ENCODE measurements at regions not wholly inside any gene's neighbourhood (a gene's known extent, or its start where the extent isn't known, plus 50 kb on each side); places are given as distances from the start of the nearest gene placed in this dataset.

DNA sequence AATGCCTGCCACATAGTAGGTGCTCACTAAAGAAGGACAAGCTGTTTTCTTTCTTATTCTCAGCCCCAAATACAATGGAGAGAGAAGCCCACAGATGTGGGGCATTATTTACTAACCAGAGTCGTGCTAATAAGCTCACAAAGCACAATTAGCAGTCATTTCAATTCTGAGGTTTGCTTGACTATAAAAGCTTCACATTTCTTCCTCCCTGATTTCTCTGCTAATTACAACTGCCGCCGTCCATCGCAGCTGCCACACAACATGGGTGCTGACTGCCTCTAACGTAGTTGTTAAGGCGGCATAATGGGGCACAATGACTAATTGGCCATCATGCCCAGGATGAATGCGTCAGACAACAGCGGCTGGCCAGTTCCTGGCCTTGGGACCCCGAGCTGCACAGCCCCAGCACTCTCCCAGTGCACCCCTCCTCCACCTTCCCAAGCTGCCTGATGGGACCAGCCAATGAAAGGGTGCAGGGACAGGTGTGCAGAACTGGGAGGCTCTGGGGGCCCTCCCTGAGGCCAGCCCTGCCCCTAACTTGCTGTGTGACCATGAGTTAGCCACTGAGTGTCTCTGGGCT lies 109.2 kb downstream of the CCT6B start:
- Histone ChIP-seq H3K4me1 (no peaks in the 10 kb centered on the region), H3K27ac (no peak overlapping the region), H3K9me3 (no peaks in the 10 kb centered on the region), H3K4me3 (no peak overlapping the region), H3K36me3 (no peaks in the 10 kb centered on the region), H3K27me3 (no peaks in the 10 kb centered on the region)
- WGBS, 2 donors: 64 to 71% methylated on average over 9 of the region's 9 CpGs
- DNase-seq (ENCODE audit: low spot score in 2 of 2): no peak
- no peak for TF ChIP-seq EP300 (IDR thresholded peaks at IDR 0.05)
- TF ChIP-seq, protein P1, sequence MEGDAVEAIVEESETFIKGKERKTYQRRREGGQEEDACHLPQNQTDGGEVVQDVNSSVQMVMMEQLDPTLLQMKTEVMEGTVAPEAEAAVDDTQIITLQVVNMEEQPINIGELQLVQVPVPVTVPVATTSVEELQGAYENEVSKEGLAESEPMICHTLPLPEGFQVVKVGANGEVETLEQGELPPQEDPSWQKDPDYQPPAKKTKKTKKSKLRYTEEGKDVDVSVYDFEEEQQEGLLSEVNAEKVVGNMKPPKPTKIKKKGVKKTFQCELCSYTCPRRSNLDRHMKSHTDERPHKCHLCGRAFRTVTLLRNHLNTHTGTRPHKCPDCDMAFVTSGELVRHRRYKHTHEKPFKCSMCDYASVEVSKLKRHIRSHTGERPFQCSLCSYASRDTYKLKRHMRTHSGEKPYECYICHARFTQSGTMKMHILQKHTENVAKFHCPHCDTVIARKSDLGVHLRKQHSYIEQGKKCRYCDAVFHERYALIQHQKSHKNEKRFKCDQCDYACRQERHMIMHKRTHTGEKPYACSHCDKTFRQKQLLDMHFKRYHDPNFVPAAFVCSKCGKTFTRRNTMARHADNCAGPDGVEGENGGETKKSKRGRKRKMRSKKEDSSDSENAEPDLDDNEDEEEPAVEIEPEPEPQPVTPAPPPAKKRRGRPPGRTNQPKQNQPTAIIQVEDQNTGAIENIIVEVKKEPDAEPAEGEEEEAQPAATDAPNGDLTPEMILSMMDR (IDR thresholded peaks at IDR 0.05): no peak

DNA sequence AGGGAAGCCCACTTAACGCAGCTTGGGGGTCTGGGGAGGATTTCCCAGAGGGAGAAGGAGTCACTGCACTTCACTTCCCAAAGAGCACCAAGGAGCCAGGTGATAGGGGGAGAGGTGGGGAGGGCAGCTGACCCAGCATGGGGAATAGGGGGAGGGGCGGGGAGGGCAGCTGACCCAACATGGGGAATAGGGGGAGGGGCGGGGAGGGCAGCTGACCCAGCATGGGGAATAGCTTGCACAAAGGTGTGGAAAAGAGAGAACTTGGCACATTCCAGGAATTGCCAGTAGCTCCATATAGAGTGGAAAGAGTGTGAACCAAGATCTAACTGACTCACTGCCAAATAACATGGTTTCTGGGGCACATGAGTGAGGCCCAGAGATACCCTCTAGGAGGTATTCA lies 110.3 kb downstream of the CCT6B start:
- TF ChIP-seq POLR2A (IDR thresholded peaks at IDR 0.05) (no peak), EP300 (IDR thresholded peaks at IDR 0.05) (no peak)
- TF ChIP-seq, protein P1 (IDR thresholded peaks at IDR 0.05): no peak
- Histone ChIP-seq H3K4me3 (no peak overlapping the region), H3K4me1 (no peaks in the 10 kb centered on the region), H3K27me3 (no peaks in the 10 kb centered on the region), H3K9me3 (no peaks in the 10 kb centered on the region), H3K36me3 (no peaks in the 10 kb centered on the region), H3K27ac (no peak overlapping the region)
- DNase-seq (ENCODE audit: low spot score in 2 of 2): no peak
- WGBS, 2 donors: 78 to 84% methylated on average over 3 of the region's 3 CpGs

DNA sequence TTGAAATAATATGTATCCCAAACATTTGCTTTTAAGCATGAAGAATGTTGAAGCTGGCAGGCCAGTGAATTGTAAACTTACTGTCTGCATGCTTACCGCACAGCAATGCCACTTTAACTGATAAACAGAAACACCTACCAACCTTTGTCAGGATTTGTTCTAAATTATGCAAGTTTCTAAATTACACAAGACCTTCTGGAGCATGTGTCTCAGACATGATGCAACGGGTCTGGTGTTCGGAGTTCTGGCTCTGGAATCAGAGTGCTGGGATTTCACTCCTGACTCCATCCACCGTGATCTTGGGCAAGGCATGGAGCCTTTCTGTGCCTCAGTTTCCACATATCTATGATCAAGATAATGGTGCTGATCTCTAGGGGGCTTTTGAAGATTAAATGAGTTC lies 111.2 kb downstream of the CCT6B start:
- Histone ChIP-seq H3K4me3 (no peak overlapping the region), H3K27me3 (no peaks in the 10 kb centered on the region), H3K9me3 (no peaks in the 10 kb centered on the region), H3K36me3 (no peaks in the 10 kb centered on the region), H3K27ac (no peak overlapping the region), H3K4me1 (no peaks in the 10 kb centered on the region)
- no peak for DNase-seq (ENCODE audit: low spot score in 2 of 2)
- TF ChIP-seq EP300 (IDR thresholded peaks at IDR 0.05) (no peak), POLR2A (IDR thresholded peaks at IDR 0.05) (no peak)
- TF ChIP-seq, protein P1 (IDR thresholded peaks at IDR 0.05): no peak
- 82 to 85% methylated on average over 4 of the region's 4 CpGs for WGBS, 2 donors

DNA sequence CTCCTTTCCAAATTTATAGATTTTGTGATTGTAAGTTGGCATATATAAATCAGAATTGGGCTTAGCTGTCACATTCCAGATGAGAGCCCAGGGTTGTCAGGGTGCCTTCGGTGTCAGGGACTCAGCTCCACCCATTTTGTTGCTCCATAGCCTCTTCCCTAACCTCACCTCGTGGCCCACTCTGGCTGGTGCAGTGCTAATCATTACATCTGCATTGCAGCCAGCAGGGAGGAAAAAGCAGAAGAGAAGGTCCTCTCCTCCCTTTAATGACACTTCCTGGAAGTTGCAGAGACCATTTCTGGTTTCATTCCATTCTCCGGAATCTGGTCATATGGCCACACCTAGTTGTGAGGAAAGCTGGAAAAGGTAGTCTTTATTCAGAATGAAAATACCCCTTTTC lies 113.3 kb downstream of the CCT6B start:
- Histone ChIP-seq H3K27me3 (no peaks in the 10 kb centered on the region), H3K4me3 (no peak overlapping the region), H3K27ac (no peak overlapping the region), H3K36me3 (no peaks in the 10 kb centered on the region), H3K4me1 (no peaks in the 10 kb centered on the region), H3K9me3 (no peaks in the 10 kb centered on the region)
- TF ChIP-seq, protein P1 (IDR thresholded peaks at IDR 0.05): no peak
- no peak for TF ChIP-seq EP300 (IDR thresholded peaks at IDR 0.05)
- TF ChIP-seq POLR2A (IDR thresholded peaks at IDR 0.05): no peak
- WGBS, 2 donors: 50 to 55% methylated on average over 3 of the region's 3 CpGs
- DNase-seq (ENCODE audit: low spot score in 2 of 2): no peak

DNA sequence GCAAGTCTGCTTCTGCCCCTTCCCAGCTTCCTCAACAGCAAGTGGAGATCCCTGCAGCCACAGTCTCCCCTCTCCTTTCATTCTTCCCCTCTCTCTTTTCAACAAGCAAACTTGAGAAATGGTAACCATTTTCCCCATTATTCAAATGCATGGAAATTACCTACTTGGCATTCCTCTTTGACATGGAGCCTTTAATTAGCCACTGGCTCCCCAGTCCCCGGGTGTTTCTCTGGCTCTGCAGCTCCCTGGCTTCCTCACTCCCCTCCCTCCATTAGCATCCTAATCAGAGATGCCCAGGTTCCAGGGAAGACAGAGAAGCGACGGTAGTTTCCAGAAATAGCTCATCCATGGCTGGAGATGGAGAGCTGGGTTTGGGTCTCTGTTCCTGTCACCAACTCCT lies 116.0 kb downstream of the CCT6B start:
- TF ChIP-seq, protein P1 (IDR thresholded peaks at IDR 0.05): no peak
- no peak for TF ChIP-seq EP300 (IDR thresholded peaks at IDR 0.05)
- TF ChIP-seq POLR2A (IDR thresholded peaks at IDR 0.05): no peak
- Histone ChIP-seq H3K4me3 (no peak overlapping the region), H3K27ac (no peak overlapping the region), H3K9me3 (no peaks in the 10 kb centered on the region), H3K4me1 (no peaks in the 10 kb centered on the region), H3K36me3 (no peaks in the 10 kb centered on the region), H3K27me3 (no peaks in the 10 kb centered on the region)
- 39 to 50% methylated on average over 3 of the region's 3 CpGs for WGBS, 2 donors
- no peak for DNase-seq (ENCODE audit: low spot score in 2 of 2)

All from tibial nerve (tissue), 4 donors.